CD4-positive, alpha-beta T cell treated with Interleukin-12 subunit alpha and Interleukin-12 subunit beta, for 1 hour (primary cell): ENCODE measurements at regions not wholly inside any gene's neighbourhood (a gene's known extent, or its start where the extent isn't known, plus 50 kb on each side); places are given as distances from the start of the nearest gene placed in this dataset.

Experiments used
- DNase-seq: peaks from one replicate; pipeline ENCODE4 v3.0.0-alpha.2; 2020

DNA sequence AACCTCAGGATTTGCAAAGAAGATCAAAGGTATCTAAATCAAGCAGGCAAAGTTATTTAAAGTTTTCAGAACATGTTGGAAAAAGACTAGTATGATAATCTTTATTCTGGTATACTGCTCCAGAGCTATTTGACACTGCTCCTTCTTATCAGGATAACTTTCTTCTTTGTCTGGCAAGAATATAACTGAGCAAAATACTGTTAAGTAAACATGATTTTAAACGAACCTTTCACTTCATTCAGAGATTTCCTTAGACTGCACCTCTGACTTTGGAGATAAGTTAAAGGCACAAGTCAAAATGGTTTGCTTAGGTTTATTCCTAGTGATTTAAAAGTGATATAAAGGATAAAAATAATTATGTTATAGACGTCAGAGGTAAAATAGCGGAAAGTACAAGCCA, 103.9 kb upstream of the CCDC190 start:
- DNase-seq = no peak

DNA sequence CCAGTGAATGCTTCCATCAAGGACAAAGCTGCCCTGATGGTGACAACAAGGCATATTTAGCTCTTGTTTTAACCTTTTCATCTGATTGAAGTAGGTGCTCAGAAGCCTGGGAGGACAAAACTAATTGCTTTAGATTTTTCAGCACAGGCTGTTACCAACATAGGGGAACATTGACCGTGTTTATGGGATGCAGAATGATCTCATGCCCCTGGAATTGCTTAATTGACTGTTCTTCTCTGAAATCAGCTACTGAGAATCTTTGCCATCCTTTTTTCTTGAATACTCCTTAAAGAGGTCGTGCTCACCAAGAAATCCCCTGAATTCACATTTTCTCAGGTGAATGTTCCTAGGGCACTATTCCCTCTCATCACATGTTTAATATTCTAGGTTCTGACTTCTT, 95.9 kb upstream of the CCDC190 start:
- no peak for DNase-seq

DNA sequence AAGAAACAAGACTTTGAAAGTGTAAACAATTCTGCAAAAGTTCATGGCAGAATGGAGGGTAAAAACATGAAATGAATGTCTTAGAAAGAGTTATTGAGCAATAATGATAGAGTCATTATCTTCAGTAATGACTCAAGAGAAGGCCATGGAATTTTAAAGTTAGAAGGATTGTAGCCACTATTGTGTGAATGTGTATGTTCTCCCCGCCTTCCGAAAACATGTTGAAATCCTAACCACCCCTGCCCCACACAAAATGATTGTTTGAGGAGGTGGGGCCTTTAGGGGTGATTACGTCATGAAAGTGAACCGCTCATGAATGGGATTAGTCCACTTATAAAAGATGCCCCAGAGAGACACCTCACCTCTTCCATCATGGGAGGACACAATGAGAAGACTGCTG, 93.8 kb upstream of the CCDC190 start:
- no peak for DNase-seq

DNA sequence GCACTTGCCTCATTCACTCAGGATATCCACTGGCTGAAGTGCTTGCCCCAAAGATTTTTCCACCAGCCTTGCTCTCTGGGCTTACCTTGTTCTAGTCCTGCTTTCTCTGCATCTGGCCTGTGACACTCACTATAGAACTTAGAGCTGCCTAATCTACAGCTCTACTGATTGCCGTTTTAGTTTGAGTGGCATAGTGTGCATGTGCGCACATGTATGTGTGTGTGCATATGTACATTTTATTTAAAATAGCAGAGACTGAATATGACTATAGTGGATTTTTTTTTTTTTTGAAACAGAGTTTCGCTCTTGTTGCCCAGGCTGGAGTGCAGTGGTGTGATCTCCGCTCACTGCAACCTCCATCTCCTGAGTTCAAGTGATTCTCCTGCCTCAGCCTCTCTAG, 92.0 kb upstream of the CCDC190 start:
- DNase-seq = no peak

DNA sequence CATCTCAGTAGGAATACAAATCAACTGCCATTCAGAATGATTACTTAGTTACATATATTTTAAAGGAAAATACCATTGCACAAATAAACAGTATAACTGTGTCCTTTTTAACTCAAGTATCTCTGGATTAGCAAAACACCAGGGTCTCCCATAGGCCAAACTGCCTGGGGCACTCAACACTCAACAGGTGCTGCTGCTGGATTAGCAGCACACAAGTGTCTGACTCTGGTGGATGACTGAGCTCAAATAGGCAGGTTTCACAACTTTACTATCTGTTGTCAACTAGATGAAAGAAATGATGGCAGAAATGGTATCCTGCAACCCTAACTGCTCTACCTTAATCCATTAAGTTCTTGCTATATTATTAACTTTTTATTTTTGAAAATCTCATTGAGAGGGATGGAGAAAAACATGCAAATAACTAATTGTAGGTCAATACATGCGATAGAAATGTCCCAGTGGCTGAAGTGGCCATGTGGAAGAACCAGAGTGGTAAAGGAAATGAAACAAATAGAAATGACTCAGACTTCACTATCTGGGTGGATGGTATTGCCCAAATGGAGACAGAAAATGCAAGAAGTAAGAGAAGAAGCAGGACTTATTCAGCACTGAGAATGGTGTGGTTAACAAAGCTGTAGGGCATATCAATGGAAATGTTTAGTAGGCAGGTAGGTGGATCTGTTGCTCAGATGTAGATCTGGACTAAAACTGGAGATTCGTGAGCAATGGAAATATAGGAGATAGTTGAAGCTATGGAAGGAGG, 90.8 kb upstream of the CCDC190 start:
- no peak for DNase-seq

DNA sequence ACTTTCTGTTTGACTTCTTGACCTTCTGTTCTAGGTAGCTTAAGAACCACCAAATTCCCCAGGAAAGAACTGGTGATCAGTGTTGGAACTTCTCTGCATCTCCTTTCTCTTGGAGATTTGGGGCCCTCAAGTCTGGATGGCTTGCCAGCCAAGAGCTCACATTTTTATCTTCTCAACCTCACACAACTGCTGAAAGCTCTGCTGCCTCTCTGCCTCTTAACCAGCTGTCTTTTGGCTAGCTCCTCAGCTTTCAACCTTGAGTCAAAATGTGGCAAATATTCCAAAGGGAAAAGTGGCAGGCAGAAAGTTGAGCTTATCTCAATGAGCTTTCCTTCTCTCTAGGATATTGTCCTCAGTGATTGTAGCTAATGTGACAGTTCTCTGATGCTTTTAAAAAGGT, 89.2 kb upstream of the CCDC190 start:
- DNase-seq = no peak

DNA sequence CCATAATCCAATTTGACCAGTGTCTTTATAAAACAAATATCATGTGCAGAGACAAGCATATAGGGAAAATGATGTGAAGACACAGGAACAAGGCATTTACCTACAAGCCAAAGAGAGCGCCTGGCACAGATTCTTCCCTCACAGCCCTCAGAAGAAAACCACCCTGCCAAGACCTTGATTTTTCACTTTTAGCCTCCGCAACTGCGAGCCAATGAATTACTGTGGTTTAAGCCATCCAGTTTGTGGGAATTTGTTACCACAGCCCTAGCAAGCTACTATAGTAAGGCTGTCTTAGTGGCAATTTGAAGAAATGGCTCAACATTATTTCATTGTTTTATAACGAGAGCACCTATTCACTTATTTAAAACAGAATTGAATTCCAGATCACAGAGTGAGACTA, 85.7 kb upstream of the CCDC190 start:
- no peak for DNase-seq

DNA sequence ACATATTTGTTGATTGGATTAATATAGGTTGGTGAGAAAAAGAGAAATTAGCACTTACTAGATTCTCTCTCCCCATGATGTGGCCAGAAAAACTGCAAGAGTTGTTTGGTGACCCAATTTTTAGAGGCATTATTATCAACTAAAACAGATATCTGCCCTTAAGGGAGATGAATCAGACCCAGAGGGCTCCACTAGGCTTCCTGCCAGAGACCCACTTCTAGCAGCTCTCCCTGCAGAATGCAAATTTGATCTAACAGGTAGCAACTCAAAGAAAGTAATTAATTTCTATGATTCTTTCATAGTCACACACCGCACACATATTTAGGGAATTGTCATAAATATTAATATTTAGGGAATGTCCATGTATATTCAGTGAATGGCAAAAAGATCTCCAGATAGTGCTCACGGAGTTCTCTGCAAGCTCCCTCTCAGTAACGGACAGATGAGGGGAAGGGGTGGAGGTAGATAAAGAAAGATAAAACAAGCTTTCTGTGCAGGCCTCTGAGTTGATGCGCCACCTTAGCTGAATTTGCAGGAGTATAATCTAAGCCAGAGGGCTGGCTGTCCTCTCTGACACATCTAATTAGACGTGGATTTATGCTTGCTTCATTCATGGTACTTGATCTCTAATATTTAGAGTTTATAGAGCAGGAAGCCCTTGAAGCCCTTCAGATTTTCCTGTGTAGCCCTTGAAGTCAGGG, 84.1 kb upstream of the CCDC190 start:
- no peak for DNase-seq

DNA sequence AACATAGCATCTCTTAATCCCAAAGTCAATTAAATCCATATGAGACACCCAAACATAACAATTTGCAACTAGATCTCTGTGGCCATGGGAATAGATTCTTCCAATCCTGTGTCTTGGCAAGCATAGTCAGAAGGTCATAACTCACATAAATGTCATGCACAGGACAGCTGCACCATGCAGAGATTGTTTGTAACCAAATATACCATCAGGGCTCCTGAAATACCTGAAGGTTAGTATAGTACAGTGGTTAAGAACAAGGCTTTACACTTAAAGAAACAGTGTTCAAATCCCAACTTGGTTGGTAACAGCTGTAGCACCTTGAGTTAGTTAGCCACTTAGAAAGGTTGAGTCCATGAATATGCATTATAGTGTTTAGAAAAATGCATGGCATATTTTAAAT, 82.6 kb upstream of the CCDC190 start:
- DNase-seq = no peak

DNA sequence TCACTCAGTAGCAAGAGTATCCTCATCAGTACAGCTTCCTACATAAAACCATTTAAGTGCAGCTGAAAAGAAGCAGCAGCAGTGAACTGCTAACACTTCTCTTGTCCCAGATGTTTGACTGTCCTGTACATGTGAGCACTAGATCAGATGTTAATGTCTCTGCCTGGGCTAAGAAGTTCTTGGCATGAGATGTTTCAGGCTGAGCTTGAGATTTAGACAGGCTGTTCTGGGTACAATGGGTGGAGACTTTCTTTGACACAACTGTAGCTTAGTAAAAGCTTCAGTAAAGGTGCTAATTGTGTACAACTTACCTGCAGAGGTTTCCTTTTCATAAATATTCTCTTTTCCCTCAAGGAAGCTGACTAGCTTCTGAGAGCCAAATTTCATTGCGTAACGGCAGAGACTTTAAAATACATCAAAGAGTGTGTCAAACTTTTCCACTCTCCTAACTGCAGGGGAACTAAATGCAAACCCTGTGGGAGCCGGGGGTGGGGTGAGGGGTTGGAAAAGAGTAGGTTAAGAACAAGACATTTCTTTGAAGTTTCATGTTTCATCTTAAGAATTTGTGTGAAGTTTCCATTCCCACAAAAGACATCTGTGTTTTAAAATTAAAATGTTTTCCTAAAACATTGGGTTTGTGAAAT, 82.1 kb upstream of the CCDC190 start:
- no peak for DNase-seq

DNA sequence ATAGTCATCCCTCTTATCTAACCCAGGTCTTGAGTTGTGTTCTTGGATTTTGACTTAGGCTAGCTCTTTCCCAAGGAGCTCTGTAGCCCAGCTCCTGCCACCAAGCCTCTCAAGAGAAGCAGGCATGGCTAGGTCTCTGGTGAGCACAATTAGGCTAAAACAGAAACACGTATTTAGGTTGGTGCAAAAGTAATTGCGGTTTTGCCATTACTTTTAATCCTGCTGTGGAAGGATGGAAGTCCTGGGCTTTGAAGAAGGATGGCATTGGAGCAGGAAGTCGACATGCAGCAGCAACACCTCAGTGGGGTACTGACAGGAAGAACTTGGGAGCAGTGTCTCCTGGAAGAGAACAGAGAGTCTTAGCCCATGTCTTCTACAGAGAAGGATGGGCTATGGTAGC, 80.0 kb upstream of the CCDC190 start:
- DNase-seq = no peak

DNA sequence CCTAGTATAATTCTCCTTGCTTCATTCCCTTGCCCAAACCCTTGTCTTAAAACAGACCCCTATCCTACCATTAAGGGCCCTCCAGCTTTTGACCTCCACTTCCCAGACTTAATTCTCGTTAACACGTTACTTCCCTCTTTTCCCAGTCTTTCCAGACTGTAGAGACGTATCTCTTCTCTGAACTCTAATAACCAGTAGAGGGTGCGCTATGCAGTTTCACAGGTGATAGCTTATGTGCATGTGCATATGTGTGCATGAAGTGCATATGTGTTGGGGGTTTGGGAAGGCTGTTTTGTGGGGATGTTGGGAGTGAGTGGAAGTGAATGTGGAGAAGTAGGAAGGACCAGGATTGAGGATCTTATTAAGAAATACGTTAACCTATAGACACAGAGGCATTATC, 78.1 kb upstream of the CCDC190 start:
- no peak for DNase-seq

DNA sequence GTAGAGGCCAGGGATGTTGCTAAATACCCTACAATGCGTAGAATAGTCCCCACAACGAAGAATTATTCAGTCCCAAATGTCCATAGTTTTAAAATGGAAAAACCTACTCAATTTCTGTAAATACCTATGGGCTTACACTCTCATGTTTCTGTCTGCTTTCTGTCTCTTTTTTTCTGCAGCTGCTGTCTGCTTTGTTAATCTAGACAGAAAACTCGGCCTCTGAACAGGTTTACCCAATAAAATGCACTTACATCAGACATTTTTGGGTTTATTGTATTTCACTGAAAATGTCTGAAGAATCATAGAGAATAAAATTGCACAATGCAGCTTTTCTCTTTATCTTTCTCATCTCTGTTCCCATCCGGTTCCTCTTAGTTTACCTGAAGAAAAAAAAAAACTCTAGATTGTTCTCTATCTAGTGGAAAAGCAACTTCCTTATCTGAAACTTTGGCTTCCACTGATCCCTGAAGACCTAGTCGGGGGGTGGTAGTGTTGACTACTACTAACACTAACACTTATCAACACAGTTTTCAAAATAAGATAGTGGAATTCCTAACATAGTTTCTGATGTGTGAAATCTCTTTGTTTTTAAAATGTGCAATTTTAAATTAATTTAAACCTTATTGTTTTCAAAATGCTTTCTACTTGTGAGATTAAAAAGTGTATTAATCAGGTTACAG, 76.9 kb upstream of the CCDC190 start:
- DNase-seq = no peak

DNA sequence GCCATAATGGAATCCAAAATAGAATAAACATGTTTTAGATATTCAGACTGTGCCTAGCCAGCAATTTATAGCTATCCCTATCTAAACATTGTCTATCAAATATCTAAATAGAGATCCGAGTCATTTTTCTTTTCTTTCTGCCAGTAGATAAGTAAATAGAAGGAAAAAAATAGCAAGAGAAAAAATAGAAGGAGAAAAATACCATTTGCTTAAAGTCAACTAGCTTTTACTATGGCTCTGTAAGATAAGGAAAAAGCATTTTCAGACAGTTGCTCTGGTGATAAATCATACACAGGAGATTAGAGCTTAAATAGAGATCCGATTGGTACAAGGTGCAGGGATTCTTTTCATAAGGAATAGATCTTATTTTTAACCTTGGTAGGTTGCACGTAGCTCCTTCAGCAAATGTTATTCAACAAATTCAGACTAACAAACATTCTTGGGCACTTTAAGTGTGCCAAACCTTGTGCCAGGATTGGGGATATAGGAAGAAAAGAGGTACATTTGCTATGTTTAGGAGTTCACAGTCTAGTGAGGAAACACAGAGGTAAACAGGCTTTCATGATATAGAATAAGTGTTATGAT, 70.1 kb upstream of the CCDC190 start:
- DNase-seq = no peak

DNA sequence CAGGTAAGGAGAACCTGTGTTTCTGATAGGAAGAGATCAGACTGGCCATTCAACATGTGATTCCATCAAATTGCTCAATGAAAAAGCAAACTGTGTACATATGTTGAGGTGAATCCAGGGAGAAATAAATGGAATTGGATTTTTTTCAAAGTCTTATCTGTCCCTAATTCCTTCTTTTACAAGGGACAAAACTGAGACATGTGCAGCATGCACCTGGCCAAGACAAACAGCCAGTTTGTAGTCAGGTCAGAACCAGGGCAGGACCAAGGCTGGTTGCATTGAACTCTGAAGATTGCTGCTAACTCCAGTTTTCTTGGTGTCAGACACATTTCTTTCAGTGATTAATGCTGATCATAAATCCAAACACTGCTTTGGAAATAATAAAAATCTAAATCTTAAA, 69.6 kb upstream of the CCDC190 start:
- no peak for DNase-seq

DNA sequence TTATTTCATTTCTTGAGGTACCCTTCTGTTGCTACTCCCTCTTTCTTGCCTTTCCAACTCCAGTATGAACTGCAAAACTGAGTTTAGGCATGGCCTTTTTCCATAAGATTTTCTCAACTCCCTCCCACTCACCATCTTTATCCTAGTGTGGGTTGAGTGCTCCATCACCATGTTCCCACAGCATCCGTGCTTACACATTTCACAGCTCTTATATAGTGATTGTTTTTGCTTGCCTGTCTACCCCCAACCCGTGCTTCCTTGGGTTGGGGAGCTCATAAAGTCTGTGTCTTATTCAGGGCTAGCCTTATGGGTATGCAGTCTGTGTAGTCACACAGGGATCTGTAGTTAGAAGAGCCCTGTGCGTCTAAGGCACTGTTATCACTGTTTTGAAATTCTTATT, 68.2 kb upstream of the CCDC190 start:
- DNase-seq = no peak

DNA sequence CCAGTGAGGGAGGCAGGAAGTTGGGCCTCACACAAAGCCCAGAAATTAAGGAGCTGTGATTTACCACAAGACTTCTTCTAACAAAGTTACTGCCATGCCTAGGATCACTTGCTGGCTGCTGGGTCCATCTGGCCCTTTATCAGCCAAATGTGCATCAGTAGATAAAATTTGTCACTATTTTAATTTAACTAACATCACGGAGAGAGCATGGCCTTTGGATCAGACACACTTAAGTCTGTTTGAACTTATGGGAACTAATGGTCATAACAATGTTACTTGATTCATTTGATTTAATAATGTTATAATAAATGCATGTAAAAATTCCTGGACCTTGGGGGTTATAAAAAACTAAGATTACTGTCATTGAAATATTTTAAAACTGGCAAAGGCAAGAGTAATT, 67.2 kb upstream of the CCDC190 start:
- DNase-seq = no peak

DNA sequence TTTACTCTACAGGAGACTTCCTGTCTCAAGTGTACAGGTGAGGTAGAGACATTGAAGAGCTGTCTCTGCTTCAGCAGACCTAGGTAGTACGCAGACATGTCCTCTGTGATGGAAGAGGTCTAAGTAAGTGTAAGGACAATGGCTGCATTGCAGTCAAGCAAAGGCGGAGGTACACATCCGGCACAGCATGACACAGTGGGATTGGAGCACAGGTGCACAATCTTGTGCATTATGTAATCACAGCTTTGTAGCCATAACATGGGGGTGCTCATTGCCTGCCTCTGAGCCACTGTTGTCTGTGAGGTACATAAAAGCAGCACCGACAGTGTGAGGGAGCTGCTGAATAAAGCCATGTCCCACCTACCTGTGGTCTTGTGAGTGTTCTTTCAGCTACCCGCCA, 66.4 kb upstream of the CCDC190 start:
- no peak for DNase-seq

DNA sequence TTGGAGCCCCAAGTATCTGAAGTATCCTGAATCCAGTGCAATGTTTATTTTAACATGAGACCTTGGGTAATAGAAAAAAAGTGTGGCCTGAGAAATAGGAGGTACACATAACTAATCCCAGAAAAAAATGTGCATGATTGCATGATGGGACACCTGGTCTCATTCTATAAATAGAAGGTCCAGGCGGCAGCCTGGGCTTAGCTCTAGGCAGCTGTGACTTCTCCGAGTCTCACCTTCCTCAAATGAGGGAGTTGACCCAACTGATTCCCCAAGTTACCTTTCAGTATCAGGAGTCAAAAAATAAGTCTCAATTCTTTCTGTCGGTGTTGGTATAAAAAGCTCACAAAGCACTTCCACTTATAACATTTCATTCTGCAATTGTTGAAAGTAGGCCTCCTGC, 65.9 kb upstream of the CCDC190 start:
- no peak for DNase-seq

DNA sequence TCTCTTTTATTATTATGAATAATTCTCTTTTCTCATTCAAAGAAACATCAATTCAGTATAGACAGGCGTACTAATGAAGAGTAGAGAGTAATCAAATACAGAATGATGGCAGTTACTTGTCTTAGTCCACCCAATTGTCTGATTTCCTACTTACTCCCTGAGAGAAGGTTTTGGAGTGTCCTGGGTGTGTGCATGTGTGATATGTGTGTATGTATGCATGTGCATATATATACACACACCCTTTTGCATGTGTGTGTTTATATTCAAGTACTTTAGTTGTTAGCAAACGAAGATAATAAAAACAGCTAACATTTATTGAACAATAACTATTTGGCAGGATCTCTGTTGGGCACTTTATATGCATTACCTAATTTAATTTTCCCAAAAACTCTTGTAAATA, 63.2 kb upstream of the CCDC190 start:
- DNase-seq = no peak

DNA sequence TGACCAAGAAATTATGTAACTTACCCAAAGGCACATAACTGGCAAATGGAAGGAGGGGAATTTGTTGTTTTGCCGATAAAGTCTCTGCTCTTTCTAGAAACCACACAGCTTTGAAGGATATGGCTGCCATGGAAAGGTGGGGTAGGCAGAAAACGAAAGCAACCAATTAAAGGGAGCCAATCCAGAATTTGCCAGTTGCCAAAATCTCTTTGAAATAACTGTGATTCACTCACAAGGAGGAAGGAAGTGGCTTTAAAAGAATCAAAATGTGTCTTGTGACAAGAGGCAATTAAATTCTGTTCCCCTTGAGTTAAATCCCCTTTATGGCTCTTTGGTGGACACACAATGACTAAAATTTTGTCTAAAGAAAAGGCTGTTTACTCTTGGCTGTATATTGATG, 61.2 kb upstream of the CCDC190 start:
- DNase-seq = peak; percentile 0

DNA sequence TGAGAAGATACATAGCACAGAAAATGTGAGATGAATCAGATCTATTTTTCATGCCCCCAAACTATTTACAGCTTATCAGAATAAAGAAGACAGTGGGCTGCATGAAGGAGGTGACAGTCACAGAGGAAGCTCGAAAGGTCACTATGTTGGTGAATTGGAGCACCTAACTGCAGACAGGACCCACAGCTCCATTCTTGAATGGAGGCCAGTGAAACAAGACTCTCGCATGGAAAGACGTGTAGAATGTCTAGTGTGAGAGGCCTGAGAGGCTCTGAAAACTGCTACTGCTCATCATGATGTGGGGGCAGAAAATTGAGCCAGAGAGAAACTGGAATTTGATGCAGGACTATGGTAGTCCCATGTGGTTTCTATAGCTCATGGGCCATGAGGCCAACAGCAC, 60.3 kb upstream of the CCDC190 start:
- no peak for DNase-seq

DNA sequence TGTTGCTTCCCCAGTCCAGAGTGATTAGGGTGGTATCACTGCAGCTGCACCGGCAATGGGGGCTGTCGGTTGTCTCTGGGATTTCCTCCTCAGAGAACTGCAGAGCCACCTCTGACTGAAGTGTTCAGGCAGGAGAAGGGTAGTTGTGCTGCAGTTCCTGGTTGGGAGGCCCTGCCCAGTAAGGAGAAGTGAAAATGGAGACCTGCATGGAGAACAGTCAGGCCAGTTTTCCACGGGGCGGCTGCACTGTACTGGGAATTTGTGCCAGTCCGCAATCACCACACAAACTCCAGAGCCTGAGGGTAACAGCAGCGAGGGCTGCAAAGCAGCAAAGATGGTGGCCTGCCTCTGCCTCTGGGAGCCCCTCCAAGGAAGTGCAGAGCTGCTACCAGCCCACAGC, 58.1 kb upstream of the CCDC190 start:
- no peak for DNase-seq
